Rectal smooth muscle tissue (tissue), 1 donor: ENCODE measurements at regions not wholly inside any gene's neighbourhood (a gene's known extent, or its start where the extent isn't known, plus 50 kb on each side); places are given as distances from the start of the nearest gene placed in this dataset.
"Not testable (repeated sequence)": the region's sequence is repeated elsewhere in the genome, so short reads cannot be mapped to it uniquely, and the experiment has no call there.

Source experiments
- H3K27ac ChIP-seq: one replicate; pipeline ENCODE4 v1.7.0; 2013; ENCODE audit warnings: low read depth, low read length, inconsistent platforms
- H3K27me3 ChIP-seq: one replicate; pipeline ENCODE4 v1.7.0; 2013; ENCODE audit warnings: low read length; ENCODE audit not compliant: control insufficient read depth, insufficient read depth
- H3K36me3 ChIP-seq: one replicate; pipeline ENCODE4 v1.7.0; 2013; ENCODE audit warnings: low read length; ENCODE audit not compliant: control insufficient read depth, insufficient read depth
- H3K4me1 ChIP-seq: one replicate; pipeline ENCODE4 v1.7.0; 2013; ENCODE audit warnings: low read length; ENCODE audit not compliant: control insufficient read depth, insufficient read depth
- H3K4me3 ChIP-seq: one replicate; pipeline ENCODE4 v1.7.0; 2013; ENCODE audit warnings: low read length
- H3K9ac ChIP-seq: one replicate; pipeline ENCODE4 v1.7.0; 2013; ENCODE audit warnings: low read length

- not testable (repeated sequence) for H3K9ac ChIP-seq, H3K27ac ChIP-seq, H3K4me3 ChIP-seq, H3K36me3 ChIP-seq, H3K27me3 ChIP-seq, H3K4me1 ChIP-seq
Observed at GRCh38 chr12:8282181-8282580, 54.8 kb upstream of the FAM90A1 start.

- not testable (repeated sequence) for H3K27ac ChIP-seq, H3K9ac ChIP-seq
Observed at GRCh38 chr12:8285681-8286080, 58.3 kb upstream of the FAM90A1 start.

DNA sequence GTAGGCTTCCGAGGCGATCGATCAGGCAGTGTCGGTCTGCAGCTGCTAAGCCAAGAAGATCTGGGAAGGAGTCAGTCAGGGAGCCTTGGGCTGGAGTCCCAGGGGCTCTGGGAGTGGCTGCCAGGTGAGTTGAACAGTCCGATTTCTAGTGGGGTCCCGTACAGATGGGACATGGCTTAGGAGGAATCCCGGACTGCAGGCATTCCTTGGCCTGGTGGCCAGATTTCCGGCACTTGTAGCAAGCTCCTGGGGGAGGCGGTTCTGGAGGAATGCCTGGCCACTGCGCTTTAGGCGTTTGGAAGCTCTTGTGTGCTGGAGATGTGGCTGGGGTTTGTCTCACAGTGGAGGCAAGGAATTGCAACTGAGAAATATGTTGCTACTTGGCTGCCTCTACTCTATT lies 64.3 kb upstream of the FAM90A1 start:
- H3K27me3 ChIP-seq, H3K9ac ChIP-seq, H3K27ac ChIP-seq, H3K36me3 ChIP-seq, H3K4me1 ChIP-seq, H3K4me3 ChIP-seq: not testable (repeated sequence)

More at GRCh38 chr12:8285681-8286080, 58.3 kb upstream of the FAM90A1 start:
- H3K27me3 ChIP-seq, H3K4me3 ChIP-seq, H3K4me1 ChIP-seq, H3K36me3 ChIP-seq: not testable (repeated sequence)

- H3K4me3 ChIP-seq, H3K36me3 ChIP-seq, H3K4me1 ChIP-seq, H3K27me3 ChIP-seq, H3K9ac ChIP-seq, H3K27ac ChIP-seq: not testable (repeated sequence)
Observed at GRCh38 chr12:8294662-8295061, 67.2 kb upstream of the FAM90A1 start.

DNA sequence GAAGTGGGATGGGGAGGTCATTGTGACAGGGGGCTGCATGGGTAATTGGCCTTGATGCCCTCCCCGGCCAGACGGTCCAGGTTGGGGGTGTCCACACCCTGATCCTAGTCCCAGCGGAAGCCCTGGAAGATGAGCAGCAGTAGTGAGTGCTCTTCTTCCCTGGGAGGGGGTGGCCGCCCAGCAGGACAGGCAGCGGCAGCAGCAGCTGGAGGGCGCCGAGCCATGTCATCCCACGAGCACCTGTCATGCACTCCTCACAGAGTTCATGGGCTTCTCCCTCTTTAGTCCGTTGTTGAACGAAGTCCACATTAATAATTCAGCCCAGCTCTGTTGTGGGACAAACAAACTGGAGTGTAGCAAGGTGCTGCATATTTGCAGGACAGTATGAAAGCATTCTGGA lies 81.2 kb upstream of the FAM90A1 start:
- not testable (repeated sequence) for H3K36me3 ChIP-seq, H3K27ac ChIP-seq, H3K27me3 ChIP-seq, H3K9ac ChIP-seq, H3K4me3 ChIP-seq, H3K4me1 ChIP-seq

DNA sequence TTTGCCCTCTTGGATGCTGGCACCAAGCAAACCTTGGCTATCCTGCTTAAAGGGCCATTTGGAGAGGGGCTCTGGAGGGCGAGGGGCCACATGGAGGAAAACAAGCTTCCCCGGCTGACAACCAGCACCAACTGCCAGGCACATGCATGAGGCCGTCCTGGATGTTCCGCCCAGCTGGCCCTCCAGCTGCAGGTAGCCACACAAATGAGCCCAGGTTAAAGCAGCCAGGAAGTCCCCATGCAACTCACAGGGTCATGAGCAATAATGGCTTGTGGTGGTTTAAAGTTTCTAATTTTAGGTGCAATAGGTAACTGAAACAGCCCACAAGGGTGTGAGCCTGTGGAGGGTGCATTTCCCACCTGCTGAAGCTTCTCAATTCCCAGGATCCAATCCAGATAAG lies 88.6 kb upstream of the FAM90A1 start:
- H3K36me3 ChIP-seq, H3K27ac ChIP-seq, H3K27me3 ChIP-seq, H3K4me3 ChIP-seq, H3K9ac ChIP-seq, H3K4me1 ChIP-seq: not testable (repeated sequence)

- H3K4me3 ChIP-seq, H3K9ac ChIP-seq, H3K27me3 ChIP-seq, H3K27ac ChIP-seq, H3K4me1 ChIP-seq, H3K36me3 ChIP-seq: not testable (repeated sequence)
Observed at GRCh38 chr12:8317675-8318074, 90.3 kb upstream of the FAM90A1 start.

GRCh38 chr12:8320251-8320730 lies 92.9 kb upstream of the FAM90A1 start:
- H3K4me3 ChIP-seq, H3K27ac ChIP-seq, H3K36me3 ChIP-seq, H3K27me3 ChIP-seq, H3K9ac ChIP-seq, H3K4me1 ChIP-seq: not testable (repeated sequence)

DNA sequence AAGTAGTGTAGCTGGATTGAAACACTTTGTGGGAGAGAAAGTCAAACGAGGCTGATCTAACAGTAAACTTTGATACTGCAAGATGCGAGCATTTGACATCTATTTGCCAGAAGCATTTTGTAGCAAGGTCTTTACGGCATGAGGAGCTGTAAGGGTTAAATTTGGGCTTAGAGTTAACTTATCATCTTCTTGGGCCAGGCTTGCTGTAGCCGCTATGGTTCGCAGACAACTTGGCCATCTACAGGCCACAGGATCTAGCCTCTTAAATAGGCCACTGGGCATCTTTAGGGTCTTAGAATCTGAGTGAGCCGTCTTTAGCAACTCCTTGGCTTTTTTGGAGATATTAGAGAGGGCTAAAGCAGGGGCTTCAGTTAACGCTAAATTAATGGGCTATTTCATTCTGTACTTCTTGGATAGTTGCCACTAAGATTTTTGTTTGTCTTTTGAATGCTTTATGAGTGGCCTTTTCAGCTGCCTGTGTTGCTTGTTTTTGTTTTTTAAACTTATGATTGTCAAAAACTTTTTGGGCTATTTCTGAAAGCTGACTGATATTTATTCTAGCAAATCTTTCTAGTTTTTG lies 93.5 kb upstream of the FAM90A1 start:
- not testable (repeated sequence) for H3K36me3 ChIP-seq, H3K4me1 ChIP-seq, H3K27ac ChIP-seq, H3K9ac ChIP-seq, H3K27me3 ChIP-seq, H3K4me3 ChIP-seq

DNA sequence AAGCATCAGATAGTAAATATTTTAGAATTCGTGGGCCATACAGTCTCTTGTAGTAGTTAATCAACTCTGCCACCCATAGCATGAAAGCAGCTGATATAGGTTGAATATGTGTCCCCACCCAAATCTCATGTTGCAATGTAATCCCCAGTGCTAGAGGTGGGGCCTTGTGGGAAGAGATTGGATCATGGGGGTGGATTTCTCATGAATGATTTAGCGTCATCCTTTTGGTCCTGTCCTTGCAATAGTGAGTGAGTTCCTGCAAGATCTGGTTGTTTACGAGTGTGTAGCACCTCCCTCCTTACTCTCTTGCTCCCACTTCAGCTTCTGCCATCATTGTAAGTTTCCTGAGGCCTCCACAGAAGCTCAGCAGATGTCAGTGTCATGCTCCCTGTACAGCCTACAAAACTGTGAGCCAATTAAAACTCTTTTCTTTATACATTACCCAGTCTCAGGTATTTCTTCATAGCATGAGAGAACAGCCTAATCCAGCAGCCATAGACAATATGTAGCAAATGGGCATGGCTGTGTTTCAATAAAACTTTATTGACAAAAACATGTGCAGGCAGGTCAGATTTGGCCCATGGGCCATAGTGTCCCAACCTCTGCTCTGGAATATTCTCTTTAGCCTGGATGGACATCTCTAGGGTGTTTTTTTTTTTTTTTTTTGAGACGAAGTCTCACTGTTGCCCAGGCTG lies 97.9 kb upstream of the FAM90A1 start:
- not testable (repeated sequence) for H3K4me3 ChIP-seq, H3K4me1 ChIP-seq, H3K27ac ChIP-seq, H3K9ac ChIP-seq, H3K27me3 ChIP-seq, H3K36me3 ChIP-seq

- not testable (repeated sequence) for H3K27me3 ChIP-seq, H3K4me3 ChIP-seq, H3K27ac ChIP-seq, H3K4me1 ChIP-seq, H3K36me3 ChIP-seq, H3K9ac ChIP-seq
Observed at GRCh38 chr12:8328835-8329234, 101.4 kb upstream of the FAM90A1 start.

DNA sequence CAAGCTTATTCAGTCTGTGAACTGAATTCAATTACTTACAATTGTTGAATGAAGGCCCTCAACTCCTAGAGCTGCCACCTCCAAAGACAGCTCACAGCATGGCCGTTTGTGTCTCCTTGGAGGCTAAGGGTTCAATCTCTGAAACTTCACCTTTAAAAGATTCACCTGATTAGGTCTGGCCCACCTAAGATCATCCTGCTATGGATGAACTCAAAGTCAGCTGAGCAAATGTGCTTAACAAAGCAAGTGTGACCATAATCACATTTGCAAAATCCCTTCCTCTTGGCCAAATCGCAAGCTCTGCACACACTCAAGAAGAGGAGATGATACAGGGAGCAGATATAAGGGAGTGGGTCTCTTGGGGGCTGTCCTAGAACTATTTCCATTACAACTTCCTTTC lies 105.0 kb upstream of the FAM90A1 start:
- not testable (repeated sequence) for H3K27me3 ChIP-seq, H3K36me3 ChIP-seq, H3K9ac ChIP-seq, H3K4me3 ChIP-seq, H3K4me1 ChIP-seq, H3K27ac ChIP-seq

DNA sequence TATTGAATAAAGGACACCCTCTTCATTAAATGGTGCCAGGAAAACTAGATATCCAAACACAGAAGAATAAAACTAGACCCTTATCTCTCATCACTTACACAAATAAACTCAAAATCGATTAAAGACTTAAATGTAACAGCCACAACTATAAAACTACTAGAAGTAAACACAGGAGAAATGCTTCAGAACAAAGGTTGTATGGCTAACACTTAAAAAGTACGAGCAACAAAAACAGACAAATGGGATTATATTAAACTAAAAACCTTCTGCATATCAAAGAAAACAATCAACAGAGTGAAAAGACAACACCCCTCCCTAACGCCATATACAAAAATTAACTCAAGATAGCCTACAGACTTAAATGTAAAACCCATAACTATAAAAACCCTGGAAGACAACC lies 104.7 kb upstream of the CLEC6A start:
- not testable (repeated sequence) for H3K27ac ChIP-seq, H3K4me1 ChIP-seq

More for the DNA sequence above, 104.7 kb upstream of the CLEC6A start:
- H3K9ac ChIP-seq, H3K27me3 ChIP-seq, H3K4me3 ChIP-seq, H3K36me3 ChIP-seq: not testable (repeated sequence)
